ENCODE measurements at regions not wholly inside any gene's neighbourhood (a gene's known extent, or its start where the extent isn't known, plus 50 kb on each side); places are given as distances from the start of the nearest gene placed in this dataset.
"Not testable (repeated sequence)": the region's sequence is repeated elsewhere in the genome, so short reads cannot be mapped to it uniquely, and the experiment has no call there.

- ATAC-seq: peak; percentile 85
- peak overlapping the region; percentile 93 for H3K9ac ChIP-seq (ENCODE audit: low read length)
- H3K36me3 ChIP-seq (ENCODE audit: low read depth, low read length): no peaks in the 10 kb centered on the region
- H3K27ac ChIP-seq (ENCODE audit: low read length): peak overlapping the region; percentile 93
- BruUV-seq (replicated peaks): TSS peak; percentile 95
- H2AFZ ChIP-seq (ENCODE audit: low read length): peak overlapping the region; percentile 73
- DNase-seq: peak; percentile 93
- POLR2A ChIA-PET (ENCODE audit: unreplicated experiment): interaction anchor here (0.6 to 0.9 kb wide), 5 partner anchors 46 to 1503 kb away, joined by 5 to 12 read pairs (median 7); no protein-coding TSS in a partner anchor
- H3K4me2 ChIP-seq (ENCODE audit: low read length): peak overlapping the region; percentile 89
- TF ChIP-seq CTCF (conservative IDR thresholded peaks at IDR 0.05; ENCODE audit: low read depth, low read length): no peak
- no peak for TF ChIP-seq EZH2 (IDR thresholded peaks at IDR 0.05; ENCODE audit: low read length, unreplicated experiment)
- no peak for TF ChIP-seq EZH2phosphoT487 (IDR thresholded peaks at IDR 0.05; ENCODE audit: borderline replicate concordance, low read length)
- no peaks in the 10 kb centered on the region for H3F3A ChIP-seq (ENCODE audit: low read length, unreplicated experiment)
- H3K27me3 ChIP-seq (ENCODE audit: low read length): no peaks in the 10 kb centered on the region
- H3K4me3 ChIP-seq (ENCODE audit: low read length): peak overlapping the region; percentile 64
- intact Hi-C loops (cut with micrococcal nuclease): loop anchor here (5.0 kb wide), 2 partner anchors 84 to 199 kb away; no protein-coding TSS in a partner anchor
- no peaks in the 10 kb centered on the region for H3K79me2 ChIP-seq (ENCODE audit: low read length)
- H4K20me1 ChIP-seq (ENCODE audit: low read length): no peaks in the 10 kb centered on the region
- CTCF ChIA-PET: interaction anchor here (0.6 kb wide), 1 partner anchor 274 kb away, joined by 8 read pairs; no protein-coding TSS in a partner anchor
- no peaks in the 10 kb centered on the region for H3K9me3 ChIP-seq (ENCODE audit: low read length)
- H3K9me2 ChIP-seq (replicated peaks; ENCODE audit: low read length): no peaks in the 10 kb centered on the region
- peaks cover 18% of the 10 kb centered on the region for H3K4me1 ChIP-seq (ENCODE audit: insufficient read depth, low read length)
Observed at GRCh38 chr9:129413537-129414376, 207.1 kb downstream of the C9orf50 start.

- BruUV-seq (replicated peaks): TSS peak; percentile 94
- Histone ChIP-seq H3K79me2 (ENCODE audit: low read length) (no peaks in the 10 kb centered on the region), H3F3A (ENCODE audit: low read length, unreplicated experiment) (no peaks in the 10 kb centered on the region), H3K4me3 (ENCODE audit: low read length) (peak overlapping the region; percentile 64), H3K9me3 (ENCODE audit: low read length) (no peaks in the 10 kb centered on the region), H3K9me2 (replicated peaks; ENCODE audit: low read length) (no peaks in the 10 kb centered on the region), H3K4me1 (ENCODE audit: insufficient read depth, low read length) (peaks cover 18% of the 10 kb centered on the region), H4K20me1 (ENCODE audit: low read length) (no peaks in the 10 kb centered on the region), H3K27me3 (ENCODE audit: low read length) (no peaks in the 10 kb centered on the region), H3K27ac (ENCODE audit: low read length) (peak overlapping the region; percentile 93), H3K9ac (ENCODE audit: low read length) (peak overlapping the region; percentile 93), H3K36me3 (ENCODE audit: low read depth, low read length) (no peaks in the 10 kb centered on the region), H2AFZ (ENCODE audit: low read length) (peak overlapping the region; percentile 71), H3K4me2 (ENCODE audit: low read length) (peak overlapping the region; percentile 89)
- peak; percentile 51 for ATAC-seq
- ChIA-PET CTCF (interaction anchor here (0.6 kb wide), 2 partner anchors 238 to 273 kb away, joined by 5 to 8 read pairs; no protein-coding TSS in a partner anchor), POLR2A (ENCODE audit: unreplicated experiment) (interaction anchor here (0.6 to 0.9 kb wide), 5 partner anchors 47 to 1502 kb away, joined by 5 to 12 read pairs (median 7); no protein-coding TSS in a partner anchor)
- TF ChIP-seq EZH2 (IDR thresholded peaks at IDR 0.05; ENCODE audit: low read length, unreplicated experiment) (no peak), EZH2phosphoT487 (IDR thresholded peaks at IDR 0.05; ENCODE audit: borderline replicate concordance, low read length) (no peak), CTCF (conservative IDR thresholded peaks at IDR 0.05; ENCODE audit: low read depth, low read length) (no peak)
- intact Hi-C loops (cut with micrococcal nuclease): loop anchor here (5.0 kb wide), 2 partner anchors 84 to 199 kb away; no protein-coding TSS in a partner anchor
- DNase-seq: peak; percentile 50
Observed at GRCh38 chr9:129412814-129413536, 207.9 kb downstream of the C9orf50 start.

GRCh38 chr9:129412176-129412813 lies 208.6 kb downstream of the C9orf50 start:
- ATAC-seq; H3K79me2 ChIP-seq (ENCODE audit: low read length); H3K27me3 ChIP-seq (ENCODE audit: low read length); H2AFZ ChIP-seq (ENCODE audit: low read length); H3F3A ChIP-seq (ENCODE audit: low read length, unreplicated experiment); H3K36me3 ChIP-seq (ENCODE audit: low read depth, low read length); POLR2A ChIA-PET (ENCODE audit: unreplicated experiment); H4K20me1 ChIP-seq (ENCODE audit: low read length); BruUV-seq (replicated peaks); H3K9me2 ChIP-seq (replicated peaks; ENCODE audit: low read length); H3K9me3 ChIP-seq (ENCODE audit: low read length); DNase-seq; H3K4me3 ChIP-seq (ENCODE audit: low read length): not testable (repeated sequence)
- Histone ChIP-seq H3K4me1 (ENCODE audit: insufficient read depth, low read length) (peaks cover 18% of the 10 kb centered on the region), H3K9ac (ENCODE audit: low read length) (peak overlapping the region; percentile 93), H3K4me2 (ENCODE audit: low read length) (peak overlapping the region; percentile 74), H3K27ac (ENCODE audit: low read length) (peak overlapping the region; percentile 93)
- CTCF ChIA-PET: interaction anchor here (0.6 kb wide), 1 partner anchor 237 kb away, joined by 5 read pairs; no protein-coding TSS in a partner anchor
- intact Hi-C loops (cut with micrococcal nuclease): loop anchor here (5.0 kb wide), 2 partner anchors 85 to 200 kb away; no protein-coding TSS in a partner anchor

All from PC-3 (cell line).